Esophagus squamous epithelium (tissue), 5 donors: ENCODE measurements at regions not wholly inside any gene's neighbourhood (a gene's known extent, or its start where the extent isn't known, plus 50 kb on each side); places are given as distances from the start of the nearest gene placed in this dataset.

Source experiments
- DNase-seq: peaks from one replicate; lab custom pipeline; 2025; lab: John Stamatoyannopoulos, UW
- H3K27ac ChIP-seq, 4 donors: fragments of 200-600 bp; sonication (generic); one replicate each; pipeline ENCODE4 v1.5.1; 2016 to 2019; ENCODE audit warnings: mild to moderate bottlenecking in 1 of 4
- H3K27me3 ChIP-seq, 4 donors: fragments of 200-600 bp; sonication (generic); 1 replicate in 3 of 4; 2 replicates in 1 of 4; pipeline versions ENCODE4 v1.5.1 to v1.6.0; 2017 to 2021; ENCODE audit warnings: antibody characterized with exemption in 1 of 4
- H3K36me3 ChIP-seq, 3 donors: fragments of 200-600 bp; sonication (generic); one replicate each; pipeline ENCODE4 v1.5.1; 2016 to 2019
- H3K4me1 ChIP-seq, 3 donors: fragments of 200-600 bp; sonication (generic); one replicate each; pipeline ENCODE4 v1.5.1; 2017 to 2019
- H3K4me3 ChIP-seq, 4 donors: fragments of 200-600 bp; sonication (generic); 1 replicate in 3 of 4; 2 replicates in 1 of 4; pipeline ENCODE4 v1.5.1; 2016 to 2019; ENCODE audit warnings: mild to moderate bottlenecking in 2 of 4, moderate library complexity in 1 of 4
- H3K9me3 ChIP-seq, 3 donors: fragments of 200-600 bp; sonication (generic); one replicate each; pipeline ENCODE4 v1.5.1; 2016 to 2019
- CTCF ChIP-seq, 6 experiments: fragments of 450-650 bp in 4 of 6; fragments of 200-600 bp in 2 of 6; sonication (generic) in 2 of 6; IDR thresholded peaks; one replicate each; pipeline ENCODE4 v1.5.1; 2016 to 2019; ENCODE audit warnings: antibody characterized with exemption in 6 of 6, mild to moderate bottlenecking in 4 of 6, moderate library complexity in 4 of 6
- POLR2A ChIP-seq, 4 donors: fragments of 450-650 bp; IDR thresholded peaks; one replicate each; pipeline ENCODE4 v1.6.1; 2017; ENCODE audit warnings: antibody characterized with exemption in 4 of 4, mild to moderate bottlenecking in 4 of 4, moderate library complexity in 3 of 4
- WGBS, 2 donors: methylation state at CpG; one replicate each; pipeline ENCODE4 v1.1.5; 2018; 5-methylcytosine and 5-hydroxymethylcytosine counted together
- intact Hi-C: fragments of 100-400 bp; cut with DNase I; formaldehyde crosslinking; loops from one replicate; pipeline ENCODE4 v1.15.0; 2022
- donor health status: DM: yes; HTN: yes; CAD: no.

- Histone ChIP-seq H3K27ac (no peak overlapping the region), H3K9me3 (no peaks in the 10 kb centered on the region), H3K36me3 (no peaks in the 10 kb centered on the region), H3K27me3 (peaks cover 0 to 11% (median 0%) of the 10 kb centered on the region in 4 donors), H3K4me3 (no peak overlapping the region), H3K4me1 (no peaks in the 10 kb centered on the region)
- DNase-seq: no peak
- TF ChIP-seq CTCF (IDR thresholded peaks at IDR 0.05) (no peak), POLR2A (IDR thresholded peaks at IDR 0.05) (no peak)
- intact Hi-C loops: no loop called here
Measured at GRCh38 chr1:5803851-5804250, 188.4 kb downstream of the NPHP4 start.

GRCh38 chr1:5802606-5803005 lies 189.6 kb downstream of the NPHP4 start:
- Histone ChIP-seq H3K27ac (no peak overlapping the region), H3K27me3 (peaks cover 0 to 21% (median 0%) of the 10 kb centered on the region in 4 donors), H3K4me1 (no peaks in the 10 kb centered on the region), H3K36me3 (no peaks in the 10 kb centered on the region), H3K4me3 (no peak overlapping the region), H3K9me3 (no peaks in the 10 kb centered on the region)
- DNase-seq: no peak
- TF ChIP-seq POLR2A (IDR thresholded peaks at IDR 0.05): no peak
- TF ChIP-seq CTCF (IDR thresholded peaks at IDR 0.05): no peak
- intact Hi-C loops: no loop called here
- 50 to 90% methylated on average over 1 of the region's 1 CpG for WGBS, 2 donors

- no peak overlapping the region for H3K27ac ChIP-seq
- peaks cover 0 to 42% (median 0%) of the 10 kb centered on the region in 4 donors for H3K27me3 ChIP-seq
- H3K4me3 ChIP-seq: no peak overlapping the region
- H3K36me3 ChIP-seq: no peaks in the 10 kb centered on the region
- H3K9me3 ChIP-seq: no peaks in the 10 kb centered on the region
- no peaks in the 10 kb centered on the region for H3K4me1 ChIP-seq
- WGBS, 2 donors: 81 to 87% methylated on average over 7 of the region's 7 CpGs
- no peak for DNase-seq
- TF ChIP-seq CTCF (IDR thresholded peaks at IDR 0.05): no peak
- TF ChIP-seq POLR2A (IDR thresholded peaks at IDR 0.05): no peak
- intact Hi-C loops: no loop called here
Measured at GRCh38 chr1:5798904-5799303, 193.3 kb downstream of the NPHP4 start.

DNA sequence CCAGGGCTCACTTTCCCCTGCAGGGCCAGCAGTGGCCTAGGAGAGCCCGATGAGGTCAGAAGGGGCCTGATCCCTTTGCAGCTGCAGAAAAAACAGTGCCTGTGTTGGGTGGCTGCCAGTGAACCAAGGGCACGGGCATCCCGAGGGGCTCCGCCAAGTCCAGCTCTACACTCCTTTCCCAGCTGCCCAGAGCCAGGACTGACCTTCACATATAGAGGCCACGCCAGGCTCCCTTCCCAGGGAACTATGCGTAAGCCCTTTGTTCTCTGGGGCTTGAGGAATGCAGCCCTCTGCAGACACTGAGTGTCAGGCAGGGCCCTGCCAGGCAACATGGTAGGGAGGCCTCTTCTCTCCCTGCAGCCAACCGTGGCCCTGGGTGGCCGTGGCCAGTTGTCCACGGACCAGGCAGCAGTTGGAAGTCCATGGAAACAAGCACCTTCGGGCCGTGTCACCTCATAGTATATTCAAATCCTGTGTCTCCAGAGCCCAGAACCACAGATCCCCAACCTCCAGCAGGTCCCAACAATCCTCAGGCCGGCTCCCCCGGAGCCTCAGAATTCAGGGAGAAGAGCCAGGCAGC lies 194.0 kb downstream of the NPHP4 start:
- no peak for DNase-seq
- Histone ChIP-seq H3K4me3 (no peak overlapping the region), H3K27ac (no peak overlapping the region), H3K4me1 (no peaks in the 10 kb centered on the region), H3K9me3 (no peaks in the 10 kb centered on the region), H3K27me3 (peaks cover 0 to 48% (median 0%) of the 10 kb centered on the region in 4 donors), H3K36me3 (no peaks in the 10 kb centered on the region)
- TF ChIP-seq CTCF (IDR thresholded peaks at IDR 0.05): no peak
- no peak for TF ChIP-seq POLR2A (IDR thresholded peaks at IDR 0.05)
- intact Hi-C loops: no loop called here
- WGBS, 2 donors: 60 to 61% methylated on average over 1 to 8 of the region's 13 CpGs

- TF ChIP-seq POLR2A (IDR thresholded peaks at IDR 0.05): no peak
- intact Hi-C loops: no loop called here
- H3K4me3 ChIP-seq: no peak overlapping the region
- peaks cover 0 to 68% (median 0%) of the 10 kb centered on the region in 4 donors for H3K27me3 ChIP-seq
- no peaks in the 10 kb centered on the region for H3K9me3 ChIP-seq
- no CpG with 5 or more reads among the region's 2 CpGs for WGBS, 2 donors
- H3K27ac ChIP-seq: no peak overlapping the region
- no peaks in the 10 kb centered on the region for H3K36me3 ChIP-seq
- DNase-seq: no peak
- H3K4me1 ChIP-seq: no peaks in the 10 kb centered on the region
Measured at GRCh38 chr1:5796028-5796427, 196.2 kb downstream of the NPHP4 start.

GRCh38 chr1:5794279-5794678 lies 197.9 kb downstream of the NPHP4 start:
- Histone ChIP-seq H3K36me3 (no peaks in the 10 kb centered on the region), H3K4me1 (no peaks in the 10 kb centered on the region), H3K27ac (no peak overlapping the region), H3K4me3 (no peak overlapping the region), H3K27me3 (peaks cover 0 to 70% (median 0%) of the 10 kb centered on the region in 4 donors), H3K9me3 (no peaks in the 10 kb centered on the region)
- intact Hi-C loops: no loop called here
- TF ChIP-seq CTCF (IDR thresholded peaks at IDR 0.05) (no peak), POLR2A (IDR thresholded peaks at IDR 0.05) (no peak)
- WGBS, 2 donors: 65 to 80% methylated on average over 5 to 6 of the region's 7 CpGs
- no peak for DNase-seq
